ENCODE measurements at regions not wholly inside any gene's neighbourhood (a gene's known extent, or its start where the extent isn't known, plus 50 kb on each side); places are given as distances from the start of the nearest gene placed in this dataset.

DNA sequence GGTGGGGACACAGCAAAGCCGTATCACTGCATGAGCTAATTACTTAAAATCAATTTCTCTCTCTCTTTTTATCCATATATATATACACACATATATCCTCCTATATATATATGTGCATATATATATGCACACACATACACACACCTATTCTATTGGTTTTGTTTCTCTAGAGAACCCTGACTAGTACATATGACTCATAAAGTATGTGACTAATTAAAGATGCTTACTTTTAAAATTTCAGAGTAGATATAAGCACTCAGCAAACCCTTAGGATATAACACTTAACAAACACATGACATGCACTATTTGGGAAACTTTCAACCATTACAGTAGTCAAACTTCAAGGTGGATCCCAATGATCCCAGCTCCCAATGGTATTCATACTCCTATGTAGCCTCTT is 732.6 kb downstream of the ROBO2 start:
- DNase-seq (ENCODE audit: extremely low read depth, low read depth): no peak
- TF ChIP-seq, protein P1, sequence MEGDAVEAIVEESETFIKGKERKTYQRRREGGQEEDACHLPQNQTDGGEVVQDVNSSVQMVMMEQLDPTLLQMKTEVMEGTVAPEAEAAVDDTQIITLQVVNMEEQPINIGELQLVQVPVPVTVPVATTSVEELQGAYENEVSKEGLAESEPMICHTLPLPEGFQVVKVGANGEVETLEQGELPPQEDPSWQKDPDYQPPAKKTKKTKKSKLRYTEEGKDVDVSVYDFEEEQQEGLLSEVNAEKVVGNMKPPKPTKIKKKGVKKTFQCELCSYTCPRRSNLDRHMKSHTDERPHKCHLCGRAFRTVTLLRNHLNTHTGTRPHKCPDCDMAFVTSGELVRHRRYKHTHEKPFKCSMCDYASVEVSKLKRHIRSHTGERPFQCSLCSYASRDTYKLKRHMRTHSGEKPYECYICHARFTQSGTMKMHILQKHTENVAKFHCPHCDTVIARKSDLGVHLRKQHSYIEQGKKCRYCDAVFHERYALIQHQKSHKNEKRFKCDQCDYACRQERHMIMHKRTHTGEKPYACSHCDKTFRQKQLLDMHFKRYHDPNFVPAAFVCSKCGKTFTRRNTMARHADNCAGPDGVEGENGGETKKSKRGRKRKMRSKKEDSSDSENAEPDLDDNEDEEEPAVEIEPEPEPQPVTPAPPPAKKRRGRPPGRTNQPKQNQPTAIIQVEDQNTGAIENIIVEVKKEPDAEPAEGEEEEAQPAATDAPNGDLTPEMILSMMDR (IDR thresholded peaks at IDR 0.05; ENCODE audit: low read depth, low read length, missing control alignments): no peak
- no peak overlapping the region for H3K4me3 ChIP-seq (replicated peaks; ENCODE audit: low read depth, low read length)

DNA sequence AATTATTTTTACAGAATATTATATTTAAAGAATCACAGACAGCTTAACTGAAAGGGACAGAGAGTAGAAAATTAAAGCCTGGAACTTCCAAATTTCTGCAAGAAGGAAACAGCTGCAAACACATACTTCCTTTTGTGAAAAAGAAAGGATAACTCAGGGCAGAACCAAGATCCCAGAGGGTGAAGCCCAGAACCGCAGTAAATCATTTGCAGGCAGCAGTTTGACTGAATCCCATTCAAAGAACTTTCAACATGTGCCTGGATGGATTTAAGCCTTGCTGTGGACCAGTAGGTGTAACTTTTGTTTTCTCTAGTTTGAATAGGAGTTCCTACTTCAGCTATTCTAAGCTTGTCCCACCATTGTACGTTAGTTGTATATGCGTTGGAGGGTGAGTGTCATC is 733.2 kb downstream of the ROBO2 start:
- TF ChIP-seq, protein P1 (IDR thresholded peaks at IDR 0.05; ENCODE audit: low read depth, low read length, missing control alignments): no peak
- DNase-seq (ENCODE audit: extremely low read depth, low read depth): no peak
- H3K4me3 ChIP-seq (replicated peaks; ENCODE audit: low read depth, low read length): no peak overlapping the region

- TF ChIP-seq, protein P1 (IDR thresholded peaks at IDR 0.05; ENCODE audit: low read depth, low read length, missing control alignments): no peak
Observed at GRCh38 chr3:77780278-77780996, 740.5 kb downstream of the ROBO2 start.

GRCh38 chr3:77786216-77786615 is 746.3 kb downstream of the ROBO2 start:
- DNase-seq (ENCODE audit: extremely low read depth, low read depth): no peak
- H3K4me3 ChIP-seq (replicated peaks; ENCODE audit: low read depth, low read length): no peak overlapping the region
- TF ChIP-seq, protein P1 (IDR thresholded peaks at IDR 0.05; ENCODE audit: low read depth, low read length, missing control alignments): no peak

More at GRCh38 chr3:77780278-77780996, 740.5 kb downstream of the ROBO2 start:
- DNase-seq (ENCODE audit: extremely low read depth, low read depth): no peak
- H3K4me3 ChIP-seq (replicated peaks; ENCODE audit: low read depth, low read length): no peak overlapping the region

GRCh38 chr3:77795013-77795412 is 755.1 kb downstream of the ROBO2 start:
- no peak overlapping the region for H3K4me3 ChIP-seq (replicated peaks; ENCODE audit: low read depth, low read length)
- no peak for DNase-seq (ENCODE audit: extremely low read depth, low read depth)
- TF ChIP-seq, protein P1 (IDR thresholded peaks at IDR 0.05; ENCODE audit: low read depth, low read length, missing control alignments): no peak

DNA sequence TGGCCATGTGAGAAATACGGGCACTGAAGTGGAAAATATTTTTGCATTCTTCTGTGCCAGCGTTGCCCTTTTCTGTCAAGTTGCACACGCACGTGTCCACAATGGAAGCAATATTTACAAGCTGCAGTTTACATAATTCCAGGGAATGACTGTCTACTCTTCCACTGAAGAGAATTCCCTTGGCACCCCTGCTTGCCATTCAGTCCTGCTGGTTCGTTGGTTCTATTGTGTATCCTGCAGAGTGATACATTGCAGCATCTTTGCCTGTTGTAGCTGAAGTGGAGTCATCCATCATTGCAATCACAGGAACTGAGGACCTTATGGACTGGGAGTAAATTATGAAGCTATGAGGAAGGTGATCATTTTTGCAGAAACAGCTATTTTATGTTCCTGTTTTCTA is 759.4 kb downstream of the ROBO2 start:
- DNase-seq (ENCODE audit: extremely low read depth, low read depth): no peak
- TF ChIP-seq, protein P1 (IDR thresholded peaks at IDR 0.05; ENCODE audit: low read depth, low read length, missing control alignments): no peak
- no peak overlapping the region for H3K4me3 ChIP-seq (replicated peaks; ENCODE audit: low read depth, low read length)

GRCh38 chr3:77800893-77801292 is 761.0 kb downstream of the ROBO2 start:
- no peak overlapping the region for H3K4me3 ChIP-seq (replicated peaks; ENCODE audit: low read depth, low read length)
- no peak for DNase-seq (ENCODE audit: extremely low read depth, low read depth)
- TF ChIP-seq, protein P1 (IDR thresholded peaks at IDR 0.05; ENCODE audit: low read depth, low read length, missing control alignments): no peak
